DMS114 treated with DMSO at 0.1 percent for 48 hours (cell line): ENCODE measurements at regions not wholly inside any gene's neighbourhood (a gene's known extent, or its start where the extent isn't known, plus 50 kb on each side); places are given as distances from the start of the nearest gene placed in this dataset.

Source experiments
- DNase-seq: peaks from one replicate; lab custom pipeline; 2025; ENCODE audit not compliant: unreplicated experiment; lab: John Stamatoyannopoulos, UW

- DNase-seq = no peak
Observed at GRCh38 chr9:89721176-89721700, 116.4 kb downstream of the GADD45G start.

GRCh38 chr9:89721971-89722530, 117.2 kb downstream of the GADD45G start:
- no peak for DNase-seq

DNA sequence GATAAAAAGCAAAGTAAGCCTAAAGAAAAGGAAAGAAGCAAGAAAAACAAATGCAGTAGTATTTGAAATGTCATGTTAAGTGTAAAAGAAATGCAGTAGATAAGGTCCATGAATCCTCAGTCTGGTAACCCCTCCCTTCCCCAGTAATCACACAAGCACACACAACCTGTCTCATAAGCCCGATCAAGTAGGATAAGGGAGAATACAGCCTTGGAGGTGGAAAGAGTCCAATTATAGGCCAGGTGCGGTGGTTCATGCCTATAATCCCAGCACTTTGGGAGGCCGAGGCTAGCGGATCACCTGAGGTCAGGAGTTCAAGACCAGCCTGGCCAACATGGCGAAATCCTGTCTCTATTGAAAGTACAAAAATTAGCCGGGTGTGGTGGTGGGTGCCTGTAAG, 117.9 kb downstream of the GADD45G start:
- DNase-seq = no peak

DNA sequence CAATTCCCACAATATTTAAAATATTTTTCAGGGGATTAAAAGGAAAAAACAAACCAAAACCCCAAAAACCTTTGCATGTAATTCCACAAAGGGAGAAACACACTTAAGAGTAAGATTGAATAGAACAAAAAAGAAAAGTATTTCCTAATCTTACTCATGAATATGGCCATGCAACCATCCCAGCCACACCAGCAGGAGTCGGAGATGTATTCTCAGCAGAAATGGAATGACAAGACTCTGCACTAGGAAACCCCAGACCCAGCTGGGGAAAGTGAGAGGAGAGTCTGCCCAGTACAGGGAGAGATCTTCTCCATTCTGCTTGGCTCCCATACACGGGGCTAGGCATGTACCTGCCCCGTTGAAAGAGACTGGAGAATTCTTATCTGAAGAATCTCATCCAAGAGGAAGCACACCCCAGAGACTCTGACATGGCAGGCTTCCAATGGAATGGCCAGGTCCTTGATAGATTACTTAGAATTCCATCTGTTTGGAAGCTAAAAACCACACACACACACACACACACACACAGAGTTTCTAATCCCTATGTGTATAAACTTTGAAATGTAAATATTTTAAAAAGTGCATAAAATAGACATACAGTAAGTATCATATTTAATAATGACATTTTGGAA, 118.8 kb downstream of the GADD45G start:
- no peak for DNase-seq

GRCh38 chr9:89724659-89725058, 119.8 kb downstream of the GADD45G start:
- DNase-seq = no peak

GRCh38 chr9:89725271-89725670, 120.5 kb downstream of the GADD45G start:
- no peak for DNase-seq

DNA sequence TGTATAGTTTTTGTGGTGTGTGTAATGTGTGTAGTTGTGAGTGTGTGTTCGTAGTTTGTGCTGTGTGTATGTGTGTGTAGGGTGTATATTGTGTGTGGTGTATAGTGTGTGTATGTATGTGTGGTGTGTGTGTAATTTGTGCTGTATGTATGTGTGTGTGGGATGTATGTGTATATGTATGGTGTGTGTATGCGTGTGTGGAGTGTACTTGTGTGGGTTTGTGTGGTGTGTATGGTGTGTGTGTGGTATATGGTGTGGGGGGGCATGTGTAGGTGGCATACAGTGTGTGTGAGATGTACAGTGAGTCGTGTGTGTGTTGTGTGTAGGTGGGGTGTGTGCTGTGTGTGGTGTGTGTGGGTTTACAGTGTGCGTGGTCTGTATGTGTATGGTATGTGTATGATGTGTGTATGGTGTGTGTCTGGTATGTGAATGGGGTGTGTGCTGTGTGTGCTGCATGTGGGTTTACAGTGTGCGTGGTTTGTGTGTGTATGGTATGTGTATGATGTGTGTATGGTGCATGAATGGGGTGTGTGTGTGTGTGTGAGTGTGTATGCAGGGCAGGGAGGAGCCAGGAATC, 125.2 kb downstream of the GADD45G start:
- DNase-seq = no peak

DNA sequence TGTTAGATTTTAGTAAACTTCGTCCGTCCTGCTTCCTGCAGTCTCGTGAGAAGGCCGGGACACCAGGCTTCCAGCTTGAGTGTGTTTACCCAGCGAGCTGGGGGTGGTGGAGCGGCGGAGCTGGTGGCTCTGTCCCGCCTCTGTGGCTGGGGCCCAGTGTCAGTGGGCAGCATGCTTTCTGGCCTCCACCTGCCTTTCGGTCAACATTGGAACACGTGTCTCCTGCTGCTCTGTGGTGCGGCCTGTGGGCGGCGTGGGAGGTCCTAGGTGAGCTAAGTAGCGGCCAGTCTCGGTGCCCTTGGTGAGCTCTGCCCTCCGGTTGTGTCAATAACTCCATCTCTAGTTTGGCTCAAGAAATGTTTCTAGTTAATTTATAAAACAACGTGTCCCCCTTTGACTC, 125.9 kb downstream of the GADD45G start:
- no peak for DNase-seq

DNA sequence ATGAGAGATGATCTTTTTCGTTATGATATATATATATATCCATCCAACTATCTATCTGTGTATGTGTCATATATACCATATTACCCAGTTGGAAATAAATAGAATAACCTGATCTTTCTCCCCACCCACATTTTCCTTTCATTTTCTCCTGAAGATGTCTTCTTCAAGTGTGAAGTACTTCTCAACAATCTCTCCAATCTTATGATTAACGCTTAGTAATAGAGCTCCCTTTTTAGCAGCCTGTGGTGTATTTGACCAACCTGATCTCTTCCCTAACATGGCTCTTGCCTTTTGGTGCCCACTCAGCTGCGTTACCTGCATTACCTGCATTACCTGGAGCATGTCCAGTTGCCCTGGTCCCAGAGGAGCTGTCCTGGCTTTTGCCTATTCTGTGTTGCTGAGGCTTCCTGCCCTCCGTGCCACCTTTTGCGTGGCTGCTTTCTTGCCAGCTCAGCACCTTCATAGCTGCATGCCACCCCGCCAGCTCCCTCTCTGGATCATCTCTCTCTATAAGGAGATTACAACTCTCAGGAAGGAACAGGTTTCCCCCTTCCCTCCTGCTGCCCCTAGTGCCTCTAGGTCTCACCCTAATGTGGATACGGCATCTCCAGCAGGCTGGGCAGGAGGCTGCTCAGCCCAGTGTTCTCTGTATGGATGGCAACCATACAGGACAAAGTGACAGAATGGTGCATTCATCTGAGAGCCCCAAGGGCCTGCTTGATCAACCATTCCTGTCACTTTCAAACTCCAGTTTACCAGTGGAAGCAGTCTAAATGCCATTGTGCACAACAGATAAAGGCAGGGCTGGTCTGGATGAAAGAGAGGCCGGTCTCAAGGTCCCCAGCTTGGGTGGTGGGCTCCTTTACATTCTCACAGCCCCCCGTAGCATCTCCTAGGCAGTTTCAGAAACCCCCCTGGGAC, 126.7 kb downstream of the GADD45G start:
- no peak for DNase-seq

- no peak for DNase-seq
Observed at GRCh38 chr9:89732295-89732938, 127.6 kb downstream of the GADD45G start.

DNA sequence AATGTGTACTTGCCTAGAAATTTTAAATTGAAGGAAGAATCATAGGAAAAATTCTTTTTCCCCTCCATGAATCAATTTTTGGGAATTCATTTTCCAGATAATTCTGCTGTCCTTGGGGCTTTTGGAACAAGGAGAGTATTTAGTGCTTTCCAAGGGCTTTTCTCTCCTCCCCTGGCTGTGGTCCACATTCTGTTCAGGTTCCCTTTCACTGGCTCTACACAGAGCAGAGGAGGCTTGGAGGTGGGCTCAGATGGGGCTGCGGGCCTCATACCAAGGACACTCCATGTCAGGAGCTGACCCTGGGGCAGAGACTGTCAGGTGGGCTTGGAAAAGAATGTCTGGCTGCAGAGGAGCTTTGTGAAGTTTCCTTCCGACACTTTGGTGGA, 128.1 kb downstream of the GADD45G start:
- DNase-seq = no peak

DNA sequence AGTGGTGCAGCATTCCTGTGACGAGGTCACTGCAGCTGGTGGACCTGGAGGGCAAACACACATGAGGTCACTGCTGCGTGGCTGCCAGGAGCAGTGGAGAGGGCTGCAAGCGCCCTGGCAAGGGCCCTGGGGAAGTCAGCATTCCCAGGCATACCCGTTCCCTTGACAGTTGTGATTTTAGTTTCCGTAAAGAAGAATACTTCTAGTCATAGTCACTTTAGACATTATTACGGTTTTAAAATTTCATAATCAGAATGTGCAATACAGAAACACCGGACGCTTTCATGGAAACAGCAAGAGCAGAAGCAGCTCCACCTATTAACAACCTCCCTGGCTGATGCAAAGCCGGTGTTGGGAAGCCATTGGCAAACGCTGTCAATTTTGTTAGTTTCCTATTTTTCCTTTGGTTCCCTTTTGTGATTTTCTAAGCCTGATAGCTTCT, 129.8 kb downstream of the GADD45G start:
- DNase-seq = no peak

- no peak for DNase-seq
Observed at GRCh38 chr9:89738137-89738932, 133.5 kb downstream of the GADD45G start.

- DNase-seq = no peak
Observed at GRCh38 chr9:89739511-89739910, 134.7 kb downstream of the GADD45G start.

GRCh38 chr9:89739916-89740315, 135.1 kb downstream of the GADD45G start:
- DNase-seq = no peak

- no peak for DNase-seq
Observed at GRCh38 chr9:89740722-89741121, 135.9 kb downstream of the GADD45G start.

DNA sequence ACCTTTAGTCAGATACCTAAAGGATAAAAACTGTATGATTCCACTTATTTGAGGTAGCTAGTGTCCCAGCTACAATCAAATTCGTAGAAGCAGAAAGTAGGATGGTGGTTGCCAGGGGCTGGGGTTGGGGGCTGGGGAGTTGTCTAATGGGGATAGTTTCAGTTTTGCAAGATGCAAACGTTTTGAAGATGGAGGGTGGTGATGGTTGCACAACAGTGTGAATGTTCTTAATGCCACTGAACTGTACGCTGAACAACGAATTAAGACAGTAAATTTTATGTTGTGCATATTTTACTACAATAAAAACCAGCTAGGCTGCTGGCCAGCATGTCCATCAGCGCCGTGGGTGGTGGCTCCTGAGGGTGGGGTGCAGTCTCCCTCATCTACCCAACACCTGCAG, 137.8 kb downstream of the GADD45G start:
- no peak for DNase-seq

DNA sequence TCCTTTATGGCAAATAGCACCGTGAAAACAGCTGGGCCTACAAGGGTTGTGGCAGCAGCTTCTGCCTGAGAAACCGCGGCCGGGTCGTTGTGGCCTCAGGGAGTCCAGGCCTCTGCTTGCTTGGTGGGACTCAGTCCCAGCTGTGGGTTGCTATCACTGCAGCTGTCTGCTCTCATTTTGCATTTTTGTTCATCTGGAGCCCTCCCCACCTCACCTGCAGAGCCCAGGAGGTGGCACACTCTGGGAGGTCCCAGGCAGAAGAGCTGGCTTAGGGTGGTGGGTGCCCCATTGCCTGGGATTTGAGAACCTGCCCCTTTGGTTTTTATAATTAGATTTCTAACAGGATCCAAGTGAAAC, 138.4 kb downstream of the GADD45G start:
- no peak for DNase-seq

- no peak for DNase-seq
Observed at GRCh38 chr9:89743573-89744254, 138.9 kb downstream of the GADD45G start.

GRCh38 chr9:89744255-89744648, 139.4 kb downstream of the GADD45G start:
- DNase-seq = no peak
